GM23248 (cell line): ENCODE measurements at regions not wholly inside any gene's neighbourhood (a gene's known extent, or its start where the extent isn't known, plus 50 kb on each side); places are given as distances from the start of the nearest gene placed in this dataset.

Experiments used
- EZH2 ChIP-seq: fragments of 200-600 bp; sonication (generic); IDR thresholded peaks from 2 replicates; pipeline ENCODE4 v1.6.1; 2018; ENCODE audit warnings: antibody characterized with exemption, mild to moderate bottlenecking; ENCODE audit not compliant: insufficient read depth, poor library complexity, severe bottlenecking
- EZH2phosphoT487 ChIP-seq: fragments of 200-600 bp; sonication (generic); IDR thresholded peaks from 2 replicates; pipeline ENCODE4 v1.6.1; 2018; ENCODE audit warnings: antibody characterized with exemption, moderate library complexity, mild to moderate bottlenecking, low read depth; ENCODE audit not compliant: insufficient read depth

DNA sequence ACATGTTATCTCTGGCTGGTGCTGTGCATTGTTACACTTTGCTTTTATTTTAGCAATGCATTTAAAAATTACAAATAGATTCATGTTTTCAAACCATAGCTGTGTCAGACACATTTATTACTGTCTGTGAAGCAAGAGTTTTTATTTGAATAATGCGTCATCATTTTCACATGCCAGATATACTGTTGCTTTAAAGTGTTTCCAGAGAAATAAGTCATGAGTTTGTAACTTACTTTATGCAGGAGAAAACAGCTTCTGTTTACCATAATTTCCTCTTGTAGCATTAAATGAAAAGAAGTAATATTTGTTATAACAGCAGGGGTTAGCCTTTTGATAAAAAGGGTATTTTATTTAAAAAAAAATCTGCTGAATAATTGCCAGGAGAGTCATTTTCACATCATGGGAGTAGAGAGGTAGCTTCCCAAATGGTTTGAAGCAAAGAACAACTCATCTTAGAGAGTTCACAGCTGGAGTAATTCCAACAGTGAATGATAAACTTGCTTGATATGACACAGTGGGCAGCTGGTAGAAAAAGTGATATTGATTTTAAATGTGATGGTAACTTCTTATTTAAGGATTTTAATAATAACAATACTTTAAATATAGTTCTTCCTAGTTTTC is 1274.5 kb upstream of the CRIM1 start:
- TF ChIP-seq EZH2 (no peak), EZH2phosphoT487 (no peak)
